Amniotic stem cell (primary cell): ENCODE measurements at regions not wholly inside any gene's neighbourhood (a gene's known extent, or its start where the extent isn't known, plus 50 kb on each side); places are given as distances from the start of the nearest gene placed in this dataset.

Experiments used
- DNase-seq: peaks from one replicate; lab custom pipeline; 2025; lab: John Stamatoyannopoulos, UW

- no peak for DNase-seq
Observed at GRCh38 chr2:240226672-240227537, 86.4 kb upstream of the OTOS start.

GRCh38 chr2:240227538-240228428, 87.3 kb upstream of the OTOS start:
- DNase-seq: no peak

DNA sequence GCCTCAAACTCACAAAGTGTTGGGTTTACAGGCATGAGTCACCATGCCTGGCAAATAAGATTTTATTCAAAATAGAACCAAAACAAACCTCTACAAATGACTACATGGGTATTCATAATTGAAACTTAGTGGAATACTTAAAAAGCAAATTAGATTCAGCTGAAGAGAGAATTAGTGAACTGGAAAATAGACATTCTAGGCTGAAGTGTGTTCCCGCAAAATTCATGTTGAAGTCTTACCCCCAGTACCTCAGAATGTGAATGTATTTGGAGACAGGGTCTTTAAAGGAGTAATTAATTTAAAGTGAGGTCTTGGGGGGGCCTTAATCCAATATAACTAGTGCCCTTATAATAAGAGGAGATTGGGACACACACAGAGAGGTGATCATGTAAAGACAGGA, 88.5 kb upstream of the OTOS start:
- no peak for DNase-seq

- DNase-seq: no peak
Observed at GRCh38 chr2:240229603-240230235, 89.3 kb upstream of the OTOS start.

- no peak for DNase-seq
Observed at GRCh38 chr2:240230291-240230931, 90.0 kb upstream of the OTOS start.

GRCh38 chr2:240231838-240232244, 91.4 kb upstream of the OTOS start:
- DNase-seq: no peak

GRCh38 chr2:240232264-240232915, 91.9 kb upstream of the OTOS start:
- DNase-seq: no peak

DNA sequence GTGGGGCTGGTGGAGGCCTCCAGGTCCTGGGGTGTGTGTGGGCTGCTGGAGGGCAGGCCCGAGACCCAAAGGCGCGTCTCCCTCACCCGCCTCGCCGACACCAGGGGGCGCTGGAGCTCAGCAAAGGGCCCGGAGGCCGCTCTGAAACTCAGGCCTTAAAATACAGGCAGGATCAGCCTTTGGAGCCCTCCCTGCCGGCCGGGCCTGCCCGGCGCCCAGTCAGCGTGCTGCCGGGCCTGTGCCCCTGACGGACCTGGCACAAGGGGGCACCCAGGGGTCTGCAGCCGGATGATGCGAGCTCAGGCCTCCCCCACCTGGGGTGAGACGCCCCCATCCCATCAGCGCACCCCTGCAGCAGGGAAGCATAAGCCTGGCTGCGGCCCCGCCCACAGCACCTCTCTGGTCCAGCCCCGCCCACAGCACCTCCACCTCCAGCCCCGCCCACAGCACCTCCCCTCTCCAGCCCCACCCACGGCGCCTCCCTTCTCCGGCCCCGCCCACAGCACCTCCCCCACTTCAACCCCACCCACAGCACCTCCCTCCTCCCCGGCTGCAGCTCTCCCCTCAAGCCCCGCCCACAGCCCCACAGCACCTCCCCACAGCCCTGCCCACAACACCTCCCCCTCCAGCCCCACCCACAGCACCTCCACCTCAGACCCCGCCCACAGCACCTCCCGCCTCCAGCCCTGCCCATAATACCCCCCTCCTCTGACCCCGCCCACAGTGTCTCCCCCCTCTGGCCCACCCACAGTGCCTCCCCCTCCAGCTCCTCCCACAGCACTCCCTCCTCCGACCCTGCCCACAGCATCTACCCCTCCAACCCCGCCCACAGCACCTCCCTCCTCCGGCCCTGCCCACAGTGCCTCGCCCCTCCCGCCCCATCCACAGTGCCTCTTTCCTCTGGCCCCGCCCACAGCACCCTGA, 92.8 kb upstream of the OTOS start:
- peak; percentile 64 for DNase-seq

- no peak for DNase-seq
Observed at GRCh38 chr2:240233885-240234502, 93.5 kb upstream of the OTOS start.

DNA sequence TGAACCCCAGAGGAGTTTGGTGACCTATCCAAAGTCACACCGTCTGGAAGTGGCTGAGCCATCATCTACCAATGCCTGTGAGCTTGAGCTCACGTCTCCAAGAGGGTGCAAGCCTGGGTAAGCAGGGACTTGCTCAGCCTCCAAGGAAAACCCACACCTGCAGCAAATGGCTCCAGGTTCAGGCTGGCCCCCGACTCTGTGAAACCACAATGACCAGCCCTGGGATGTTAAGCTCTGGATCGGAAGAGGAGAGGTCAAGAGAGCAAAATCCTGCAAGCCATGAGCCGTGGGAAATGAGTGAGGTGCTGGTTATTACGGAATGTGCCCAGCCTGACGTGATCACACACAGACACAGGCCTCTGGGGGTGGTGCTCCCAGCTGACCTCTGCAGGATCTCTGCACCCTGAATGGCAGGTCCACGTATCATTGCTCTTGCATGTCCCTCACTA, 94.1 kb upstream of the OTOS start:
- DNase-seq: no peak

DNA sequence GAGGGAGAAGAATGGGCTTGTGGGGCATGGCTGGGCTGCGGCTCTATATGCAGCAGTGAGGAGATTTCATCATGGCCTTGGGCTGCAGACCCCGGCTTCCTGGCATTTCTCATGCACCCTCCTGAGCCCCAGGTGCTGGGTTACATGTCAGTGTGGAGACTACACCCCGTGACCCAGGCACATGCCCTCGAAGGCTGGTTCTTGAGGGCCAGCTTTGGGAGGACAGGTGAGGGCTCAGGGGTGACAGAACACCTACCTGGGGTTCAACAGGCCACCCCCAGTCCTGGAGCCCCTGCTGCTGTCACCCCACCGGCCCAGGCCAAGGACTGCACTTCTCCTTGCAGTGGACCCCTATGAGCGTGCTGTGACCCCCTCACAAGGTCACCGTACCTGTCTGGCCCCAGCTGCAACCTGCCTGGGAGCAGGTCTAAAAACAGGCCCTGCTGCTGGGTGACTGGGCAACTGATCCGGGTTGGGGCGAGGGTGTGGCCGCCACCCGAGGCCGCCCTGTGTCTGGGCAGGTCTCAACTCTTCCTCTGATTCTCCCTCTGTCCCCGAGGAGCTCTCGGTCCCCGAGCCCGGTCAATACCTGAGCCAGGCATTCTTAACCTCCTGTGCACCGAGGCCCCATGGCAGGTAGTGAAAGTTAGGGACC, 94.8 kb upstream of the OTOS start:
- DNase-seq: no peak

DNA sequence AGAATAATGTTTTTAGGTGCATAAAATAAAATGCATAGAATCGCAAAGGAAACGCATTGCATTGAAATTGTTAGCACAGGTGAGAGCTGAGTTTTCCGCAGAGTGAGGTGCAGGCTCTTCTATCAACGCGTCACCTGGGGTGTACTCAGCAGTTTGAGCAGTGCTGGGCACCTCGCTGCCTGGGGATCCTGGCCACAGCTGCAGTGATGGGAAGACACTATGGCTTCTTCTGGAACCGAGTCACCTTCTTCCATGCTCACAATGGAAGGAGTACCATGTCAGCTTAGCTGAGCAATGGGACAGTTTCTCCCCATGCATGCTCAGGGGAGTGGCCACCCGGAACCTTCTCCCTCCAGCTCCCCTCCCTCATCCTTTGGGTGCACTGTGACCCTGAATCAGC, 95.4 kb upstream of the OTOS start:
- no peak for DNase-seq

DNA sequence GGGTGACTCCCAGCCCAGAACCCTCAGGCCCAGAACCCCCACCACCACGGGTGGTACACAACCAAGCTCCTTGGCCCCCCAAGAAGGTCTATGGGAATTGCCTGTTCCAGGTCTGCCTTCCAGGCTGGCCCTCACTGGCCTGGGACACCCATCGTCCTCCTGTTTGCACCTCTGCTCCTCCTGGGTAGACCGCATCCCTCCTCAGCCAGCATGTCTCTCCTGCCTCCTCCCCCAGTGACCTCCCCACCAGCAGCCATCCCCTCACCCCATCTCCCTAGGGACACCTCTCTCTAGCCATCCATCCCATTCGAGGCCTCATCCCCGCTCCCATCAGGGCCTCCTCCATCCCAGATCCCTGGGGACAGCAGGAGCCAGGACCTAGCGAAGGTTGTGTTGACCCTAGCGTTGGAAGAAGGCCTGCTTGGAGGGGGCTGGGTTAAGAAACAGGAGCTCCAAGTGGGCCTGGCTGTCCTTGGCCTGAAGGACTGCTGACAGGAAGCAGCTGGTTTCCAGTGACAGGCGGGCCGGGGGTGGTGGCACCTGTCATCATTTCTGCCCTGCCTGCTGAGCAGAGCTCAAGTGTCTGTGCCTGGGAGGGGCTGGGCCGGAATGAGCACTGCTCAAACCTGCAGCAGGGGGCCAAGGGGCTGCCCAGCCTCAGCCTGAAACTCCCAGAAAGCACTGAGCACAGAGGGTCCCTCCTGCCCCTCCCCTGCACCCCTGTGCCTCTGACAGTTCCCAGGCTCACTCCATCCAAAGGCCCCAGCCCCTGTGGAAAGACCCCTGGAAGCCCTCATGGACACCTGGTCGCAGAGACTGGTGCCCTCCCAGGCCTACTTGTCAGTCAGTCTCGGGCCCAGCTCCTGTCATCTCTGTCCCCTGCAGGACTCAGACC, 96.0 kb upstream of the OTOS start:
- no peak for DNase-seq

- DNase-seq: no peak
Observed at GRCh38 chr2:240237609-240238174, 97.2 kb upstream of the OTOS start.

DNA sequence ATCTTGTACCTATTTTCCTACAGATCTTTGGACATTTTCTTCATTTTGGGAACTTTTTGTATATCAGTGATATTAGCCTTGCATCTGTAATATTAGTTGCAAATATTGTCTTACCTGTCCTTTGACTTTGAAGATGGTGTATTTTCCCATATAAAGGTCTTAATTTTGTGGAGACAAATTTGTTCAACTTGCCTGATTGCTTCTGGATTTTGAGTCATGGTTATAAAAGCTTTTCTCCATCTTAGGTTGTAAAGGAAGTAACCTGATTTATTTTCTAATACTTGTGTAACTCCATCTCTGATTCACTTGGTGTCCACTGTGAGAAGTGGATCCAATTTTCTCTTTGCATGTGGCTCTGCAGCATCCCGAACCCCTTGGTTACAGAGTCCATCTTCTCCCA, 97.7 kb upstream of the OTOS start:
- no peak for DNase-seq

- DNase-seq: no peak
Observed at GRCh38 chr2:240238786-240239185, 98.3 kb upstream of the OTOS start.

- DNase-seq: no peak
Observed at GRCh38 chr2:240239325-240239724, 98.9 kb upstream of the OTOS start.
